HFF-Myc (cell line): ENCODE measurements at regions not wholly inside any gene's neighbourhood (a gene's known extent, or its start where the extent isn't known, plus 50 kb on each side); places are given as distances from the start of the nearest gene placed in this dataset.

ENCODE experiments used
- DNase-seq: peaks from one replicate; pipeline ENCODE4 v3.0.0-alpha.2; 2011; ENCODE audit warnings: low read depth; ENCODE audit errors: extremely low read depth
- H3K4me3 ChIP-seq: replicated peaks from 2 replicates; pipeline ENCODE4 v1.5.1; 2011; ENCODE audit warnings: low read depth, mild to moderate bottlenecking, control low read depth, low read length
- TF ChIP-seq, protein P1 (sequence below): IDR thresholded peaks from 2 replicates; pipeline ENCODE4 v1.5.1; 2012; ENCODE audit warnings: mild to moderate bottlenecking, low read depth, low read length, control low read depth; ENCODE audit errors: missing control alignments

DNA sequence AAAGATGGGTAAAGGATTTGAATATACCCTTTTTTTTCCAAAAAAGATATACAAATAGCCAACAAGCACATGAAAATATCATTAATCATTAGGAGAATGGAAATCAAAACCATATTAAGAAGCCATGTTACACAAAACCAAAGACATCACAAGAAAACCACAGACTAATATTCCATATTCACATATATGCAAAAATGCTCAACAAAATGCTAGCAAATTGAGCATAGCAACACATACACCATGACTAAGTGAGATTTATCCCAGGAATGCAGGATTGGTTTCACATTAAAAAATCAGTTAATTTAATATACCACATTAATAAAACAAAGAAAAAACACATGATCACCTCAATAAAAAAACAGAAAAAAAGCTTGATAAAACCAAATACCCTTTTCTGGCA lies 84.7 kb upstream of the LMNTD1 start:
- H3K4me3 ChIP-seq, result no peak overlapping the region
- TF ChIP-seq, protein P1, sequence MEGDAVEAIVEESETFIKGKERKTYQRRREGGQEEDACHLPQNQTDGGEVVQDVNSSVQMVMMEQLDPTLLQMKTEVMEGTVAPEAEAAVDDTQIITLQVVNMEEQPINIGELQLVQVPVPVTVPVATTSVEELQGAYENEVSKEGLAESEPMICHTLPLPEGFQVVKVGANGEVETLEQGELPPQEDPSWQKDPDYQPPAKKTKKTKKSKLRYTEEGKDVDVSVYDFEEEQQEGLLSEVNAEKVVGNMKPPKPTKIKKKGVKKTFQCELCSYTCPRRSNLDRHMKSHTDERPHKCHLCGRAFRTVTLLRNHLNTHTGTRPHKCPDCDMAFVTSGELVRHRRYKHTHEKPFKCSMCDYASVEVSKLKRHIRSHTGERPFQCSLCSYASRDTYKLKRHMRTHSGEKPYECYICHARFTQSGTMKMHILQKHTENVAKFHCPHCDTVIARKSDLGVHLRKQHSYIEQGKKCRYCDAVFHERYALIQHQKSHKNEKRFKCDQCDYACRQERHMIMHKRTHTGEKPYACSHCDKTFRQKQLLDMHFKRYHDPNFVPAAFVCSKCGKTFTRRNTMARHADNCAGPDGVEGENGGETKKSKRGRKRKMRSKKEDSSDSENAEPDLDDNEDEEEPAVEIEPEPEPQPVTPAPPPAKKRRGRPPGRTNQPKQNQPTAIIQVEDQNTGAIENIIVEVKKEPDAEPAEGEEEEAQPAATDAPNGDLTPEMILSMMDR, result no peak
- DNase-seq, result no peak

DNA sequence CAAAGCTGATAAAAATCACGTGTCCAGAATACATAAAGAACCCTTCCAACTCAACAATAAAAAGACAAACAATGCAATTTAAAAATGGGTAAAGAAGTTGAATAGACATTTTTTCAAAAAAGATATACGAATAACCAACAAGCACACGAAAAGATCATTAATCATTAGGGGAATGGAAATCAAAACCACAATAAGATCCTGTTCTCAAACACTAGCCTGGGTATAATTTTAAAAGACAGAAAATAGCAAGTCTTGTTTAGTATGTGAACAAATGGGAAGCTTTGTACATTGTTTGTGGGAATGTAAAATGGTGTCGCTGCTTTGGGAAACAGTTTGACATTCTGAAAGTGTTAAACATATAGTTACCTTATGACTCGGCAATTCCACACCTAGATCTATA lies 86.3 kb upstream of the LMNTD1 start:
- H3K4me3 ChIP-seq, result no peak overlapping the region
- DNase-seq, result no peak
- TF ChIP-seq, protein P1, result no peak

DNA sequence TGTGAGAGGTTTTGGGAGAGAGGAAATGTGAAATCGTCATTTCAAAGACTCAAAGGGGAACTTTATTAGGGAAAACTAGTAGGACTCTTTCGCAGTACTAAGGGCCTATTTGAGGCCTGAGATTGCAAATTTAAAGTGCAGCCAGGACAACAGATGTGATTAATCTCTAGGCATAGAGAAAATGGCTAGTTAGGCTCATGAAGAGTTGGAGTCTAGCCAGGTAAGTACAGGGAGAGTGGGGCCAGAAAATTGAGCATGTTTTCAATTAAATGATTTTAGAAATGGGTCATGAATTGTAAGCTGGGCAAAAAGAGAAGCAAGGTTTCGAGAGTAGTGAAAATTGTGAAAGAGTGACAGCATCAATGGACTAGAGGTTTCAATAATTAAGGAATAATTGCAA lies 91.9 kb upstream of the LMNTD1 start:
- no peak overlapping the region for H3K4me3 ChIP-seq
- no peak for DNase-seq
- TF ChIP-seq, protein P1, result no peak

DNA sequence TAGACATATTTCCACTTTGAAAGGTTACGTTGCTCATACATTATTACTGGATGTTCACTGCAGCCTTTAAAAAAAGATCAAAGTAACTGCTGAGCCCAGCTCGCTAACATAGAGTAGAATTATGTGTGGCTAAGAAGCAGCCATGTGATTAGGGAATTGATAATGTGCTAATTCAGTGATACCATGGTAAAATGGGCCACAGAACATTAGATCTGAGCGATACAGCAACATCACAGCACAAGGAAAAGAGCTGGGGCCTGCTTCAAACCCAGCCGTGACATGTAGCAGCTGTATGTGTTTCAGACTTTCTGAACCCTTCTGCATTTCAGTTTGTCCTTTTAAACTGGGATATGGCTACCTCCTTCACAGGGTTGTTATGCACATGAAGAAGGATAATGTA lies 92.3 kb upstream of the LMNTD1 start:
- no peak overlapping the region for H3K4me3 ChIP-seq
- TF ChIP-seq, protein P1, result no peak

DNA sequence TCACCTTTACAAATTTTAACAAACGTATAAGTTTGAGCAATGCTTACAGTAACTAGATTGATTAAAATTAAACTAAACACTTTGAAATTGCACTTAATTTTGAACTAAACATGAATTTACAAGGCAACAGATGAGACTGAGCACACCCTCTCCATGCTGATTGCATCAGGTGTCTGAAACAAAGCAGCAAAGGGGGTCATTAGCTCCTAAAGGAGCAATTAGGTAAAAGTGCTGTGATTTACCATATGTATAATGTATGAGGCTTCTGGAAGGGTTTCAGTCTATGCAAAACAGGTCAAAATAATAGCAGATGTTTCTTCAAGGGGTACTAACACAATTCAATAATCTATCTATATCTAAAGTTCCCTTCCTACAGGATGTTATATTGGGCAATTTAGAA lies 98.8 kb upstream of the LMNTD1 start:
- TF ChIP-seq, protein P1, result no peak
- H3K4me3 ChIP-seq, result no peak overlapping the region
- DNase-seq, result no peak

More for the DNA sequence above, 92.3 kb upstream of the LMNTD1 start:
- DNase-seq, result no peak

DNA sequence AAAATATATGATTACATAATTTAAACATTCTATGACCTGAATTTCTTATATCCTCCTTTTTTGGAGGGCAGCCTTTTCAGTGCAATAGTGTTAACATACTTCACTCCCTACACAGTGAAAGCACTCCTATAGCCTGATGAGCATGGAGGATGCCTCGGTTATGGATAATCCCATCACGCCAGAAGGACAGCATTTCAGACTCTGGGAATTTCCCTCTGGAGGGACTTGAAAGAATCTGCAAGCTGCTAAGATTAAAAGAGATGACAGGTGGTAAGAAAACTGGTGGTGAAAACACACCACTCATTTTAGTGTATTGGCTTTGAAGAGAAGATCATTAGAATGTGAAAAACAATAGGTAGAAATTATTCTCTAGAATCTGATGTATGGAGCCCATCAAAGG lies 99.3 kb upstream of the LMNTD1 start:
- no peak for DNase-seq
- TF ChIP-seq, protein P1, result no peak
- no peak overlapping the region for H3K4me3 ChIP-seq

DNA sequence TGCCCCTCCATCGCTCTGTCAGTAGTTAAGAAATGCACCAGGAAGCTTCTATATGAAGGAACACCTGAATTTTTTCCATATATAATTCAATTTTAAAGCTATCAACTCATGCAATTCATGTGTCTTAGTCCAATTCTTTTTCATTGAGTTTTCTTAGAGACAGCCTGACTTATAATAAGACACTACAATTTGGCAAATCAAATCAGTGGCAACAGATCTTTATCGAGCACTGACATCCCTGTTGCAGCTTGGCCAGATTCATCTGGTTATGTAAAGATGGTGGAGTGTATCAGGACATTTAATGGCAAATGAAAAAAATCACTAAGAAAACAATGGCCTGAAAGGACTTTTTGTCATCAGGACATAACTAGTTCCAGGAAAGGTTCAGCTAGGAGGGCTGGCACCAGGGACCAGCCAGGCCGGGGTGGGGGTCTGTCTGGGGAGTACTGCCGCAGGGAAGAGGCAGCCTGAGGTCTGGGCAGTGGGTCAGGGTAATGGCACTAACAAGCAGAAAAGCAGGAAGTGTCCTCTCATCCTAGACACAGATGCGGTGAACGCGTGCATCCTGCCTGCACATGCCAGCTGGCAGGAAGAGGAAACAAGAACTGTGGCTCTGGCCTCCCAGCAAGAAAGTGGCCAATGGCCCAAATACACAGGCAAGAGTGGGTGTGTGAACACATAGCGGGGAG lies 100.5 kb upstream of the LMNTD1 start:
- no peak overlapping the region for H3K4me3 ChIP-seq
- no peak for DNase-seq
- TF ChIP-seq, protein P1, result no peak
